Fibroblast of mammary gland (primary cell): ENCODE measurements at regions not wholly inside any gene's neighbourhood (a gene's known extent, or its start where the extent isn't known, plus 50 kb on each side); places are given as distances from the start of the nearest gene placed in this dataset.

Experiments
- DNase-seq: peaks from one replicate; pipeline ENCODE4 v3.0.0-alpha.2; 2010; ENCODE audit warnings: low read depth
- H3K4me3 ChIP-seq: 2 replicates; pipeline ENCODE4 v1.5.1; 2011; ENCODE audit warnings: low read depth, mild to moderate bottlenecking, low read length, moderate library complexity; ENCODE audit not compliant: control insufficient read depth
- TF ChIP-seq, protein P1 (sequence below): conservative IDR thresholded peaks from 2 replicates; pipeline ENCODE4 v1.5.1; 2011; ENCODE audit warnings: low read depth, low read length, inconsistent platforms; ENCODE audit not compliant: control insufficient read depth, insufficient read depth

DNA sequence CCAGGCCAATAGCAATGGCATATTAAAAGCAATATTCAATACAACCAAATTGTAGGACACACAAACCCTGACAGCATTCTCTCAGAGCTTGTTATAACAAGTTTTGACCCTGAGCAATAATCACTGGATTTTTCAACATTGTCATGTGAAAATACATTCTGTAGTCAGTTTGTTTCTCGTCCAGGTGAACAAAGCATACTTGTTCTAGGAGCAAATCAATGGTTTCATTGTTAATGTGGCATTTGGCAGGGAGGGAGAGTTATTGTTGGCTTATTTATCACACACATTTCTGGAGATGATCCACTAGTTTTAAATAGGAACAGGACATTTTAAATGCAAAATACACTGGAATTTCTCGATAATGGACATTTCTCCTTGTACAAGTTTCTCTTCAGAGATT is 69.9 kb upstream of the L3MBTL4 start:
- DNase-seq, result no peak
- H3K4me3 ChIP-seq, result no peak overlapping the region
- TF ChIP-seq, protein P1, sequence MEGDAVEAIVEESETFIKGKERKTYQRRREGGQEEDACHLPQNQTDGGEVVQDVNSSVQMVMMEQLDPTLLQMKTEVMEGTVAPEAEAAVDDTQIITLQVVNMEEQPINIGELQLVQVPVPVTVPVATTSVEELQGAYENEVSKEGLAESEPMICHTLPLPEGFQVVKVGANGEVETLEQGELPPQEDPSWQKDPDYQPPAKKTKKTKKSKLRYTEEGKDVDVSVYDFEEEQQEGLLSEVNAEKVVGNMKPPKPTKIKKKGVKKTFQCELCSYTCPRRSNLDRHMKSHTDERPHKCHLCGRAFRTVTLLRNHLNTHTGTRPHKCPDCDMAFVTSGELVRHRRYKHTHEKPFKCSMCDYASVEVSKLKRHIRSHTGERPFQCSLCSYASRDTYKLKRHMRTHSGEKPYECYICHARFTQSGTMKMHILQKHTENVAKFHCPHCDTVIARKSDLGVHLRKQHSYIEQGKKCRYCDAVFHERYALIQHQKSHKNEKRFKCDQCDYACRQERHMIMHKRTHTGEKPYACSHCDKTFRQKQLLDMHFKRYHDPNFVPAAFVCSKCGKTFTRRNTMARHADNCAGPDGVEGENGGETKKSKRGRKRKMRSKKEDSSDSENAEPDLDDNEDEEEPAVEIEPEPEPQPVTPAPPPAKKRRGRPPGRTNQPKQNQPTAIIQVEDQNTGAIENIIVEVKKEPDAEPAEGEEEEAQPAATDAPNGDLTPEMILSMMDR, result no peak

DNA sequence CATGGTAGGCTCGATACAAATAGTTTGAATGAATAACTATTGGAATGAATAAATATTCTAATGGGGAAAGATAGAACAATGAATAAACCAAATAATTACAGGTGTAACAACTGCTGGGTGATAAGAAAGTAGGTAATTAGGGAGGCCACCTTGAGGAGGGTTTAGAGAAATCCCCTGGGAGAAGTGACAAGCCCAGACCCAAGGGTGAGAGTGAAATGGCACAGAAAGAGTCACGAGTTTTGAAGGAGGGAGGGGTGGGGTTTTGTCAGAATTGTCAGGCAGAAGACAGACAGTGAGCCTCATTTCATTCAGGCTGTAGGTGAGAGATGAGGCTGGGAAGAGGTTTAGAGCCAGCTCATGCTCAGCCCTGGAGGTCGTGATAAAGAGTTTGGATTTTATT is 71.6 kb upstream of the L3MBTL4 start:
- H3K4me3 ChIP-seq, result no peak overlapping the region
- TF ChIP-seq, protein P1, result no peak
- no peak for DNase-seq

- TF ChIP-seq, protein P1, result no peak
- no peak overlapping the region for H3K4me3 ChIP-seq
- no peak for DNase-seq
Measured at GRCh38 chr18:6486764-6487426, 72.2 kb upstream of the L3MBTL4 start.

DNA sequence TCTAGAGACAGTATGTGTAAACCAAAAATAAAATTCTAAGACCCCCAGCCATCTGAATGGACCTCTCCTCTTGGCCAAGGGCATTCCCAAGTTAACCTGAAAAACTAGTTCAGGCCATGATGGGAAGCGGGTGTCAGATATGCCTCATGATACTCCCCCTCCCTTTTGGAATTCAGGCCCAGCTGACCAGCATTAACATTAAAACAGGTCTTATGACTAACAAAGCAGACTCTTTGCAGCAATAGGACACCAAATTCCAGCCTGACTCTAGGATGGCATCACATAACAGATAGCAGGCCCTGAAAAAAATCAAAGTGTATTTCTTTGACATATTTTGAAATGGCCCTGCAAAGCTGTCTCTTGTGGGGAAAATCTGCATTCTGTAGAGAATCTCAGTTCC is 73.3 kb upstream of the L3MBTL4 start:
- H3K4me3 ChIP-seq, result no peak overlapping the region
- DNase-seq, result no peak
- TF ChIP-seq, protein P1, result no peak

- DNase-seq, result peak; percentile 17
- TF ChIP-seq, protein P1, result no peak
- no peak overlapping the region for H3K4me3 ChIP-seq
Measured at GRCh38 chr18:6488956-6489355, 74.2 kb upstream of the L3MBTL4 start.

- DNase-seq, result no peak
- no peak overlapping the region for H3K4me3 ChIP-seq
- TF ChIP-seq, protein P1, result no peak
Measured at GRCh38 chr18:6489977-6490376, 75.3 kb upstream of the L3MBTL4 start.

DNA sequence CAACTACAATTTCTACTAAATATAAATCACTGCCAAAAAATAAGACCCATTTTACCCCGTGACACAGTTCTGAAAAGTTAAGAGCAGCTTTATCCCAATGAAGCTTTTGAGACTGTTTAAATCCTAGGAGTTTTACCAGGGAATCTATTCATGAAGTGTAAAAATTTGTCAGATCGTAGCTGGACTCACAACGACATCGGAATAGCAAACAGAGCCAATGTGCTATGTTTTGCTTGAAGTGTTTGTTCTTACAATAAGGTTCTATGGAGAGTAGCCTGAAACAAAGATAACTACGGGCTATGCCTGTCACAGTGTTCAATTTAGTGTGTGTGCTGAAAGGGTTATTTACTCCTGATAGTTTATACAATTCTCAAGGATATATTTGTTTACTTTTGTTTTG is 78.5 kb upstream of the L3MBTL4 start:
- TF ChIP-seq, protein P1, result no peak
- H3K4me3 ChIP-seq, result no peak overlapping the region
- no peak for DNase-seq
